ENCODE measurements at regions not wholly inside any gene's neighbourhood (a gene's known extent, or its start where the extent isn't known, plus 50 kb on each side); places are given as distances from the start of the nearest gene placed in this dataset.

DNA sequence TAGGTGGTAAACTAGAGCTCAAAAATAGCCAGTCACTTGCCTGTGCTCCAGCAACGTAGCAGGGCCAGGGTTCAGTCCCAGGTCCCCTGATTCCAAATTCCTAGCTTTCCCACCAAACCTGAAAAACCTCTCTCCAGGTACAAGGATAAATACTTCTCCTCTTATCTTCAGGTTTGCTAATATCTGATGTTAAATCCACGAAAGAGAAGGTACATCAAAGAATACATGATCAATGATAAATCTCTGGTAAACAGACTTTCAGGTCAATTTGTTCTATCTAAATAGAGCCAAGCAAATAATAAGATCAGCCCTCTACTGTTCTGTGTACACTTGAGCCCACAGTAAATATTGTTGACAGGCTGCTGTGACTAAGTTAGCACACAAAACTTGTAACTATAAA, 52.1 kb upstream of the AKT3 start:
- H3K27me3 ChIP-seq (ENCODE audit: control insufficient read depth, insufficient read depth, low read length) = no peaks in the 10 kb centered on the region
- no peak overlapping the region for H3K4me3 ChIP-seq (ENCODE audit: low read depth, low read length)
- no peak for DNase-seq (ENCODE audit: low read depth)
- H3K36me3 ChIP-seq (ENCODE audit: control insufficient read depth, insufficient read depth, low read length) = no peaks in the 10 kb centered on the region
- TF ChIP-seq, protein P1, sequence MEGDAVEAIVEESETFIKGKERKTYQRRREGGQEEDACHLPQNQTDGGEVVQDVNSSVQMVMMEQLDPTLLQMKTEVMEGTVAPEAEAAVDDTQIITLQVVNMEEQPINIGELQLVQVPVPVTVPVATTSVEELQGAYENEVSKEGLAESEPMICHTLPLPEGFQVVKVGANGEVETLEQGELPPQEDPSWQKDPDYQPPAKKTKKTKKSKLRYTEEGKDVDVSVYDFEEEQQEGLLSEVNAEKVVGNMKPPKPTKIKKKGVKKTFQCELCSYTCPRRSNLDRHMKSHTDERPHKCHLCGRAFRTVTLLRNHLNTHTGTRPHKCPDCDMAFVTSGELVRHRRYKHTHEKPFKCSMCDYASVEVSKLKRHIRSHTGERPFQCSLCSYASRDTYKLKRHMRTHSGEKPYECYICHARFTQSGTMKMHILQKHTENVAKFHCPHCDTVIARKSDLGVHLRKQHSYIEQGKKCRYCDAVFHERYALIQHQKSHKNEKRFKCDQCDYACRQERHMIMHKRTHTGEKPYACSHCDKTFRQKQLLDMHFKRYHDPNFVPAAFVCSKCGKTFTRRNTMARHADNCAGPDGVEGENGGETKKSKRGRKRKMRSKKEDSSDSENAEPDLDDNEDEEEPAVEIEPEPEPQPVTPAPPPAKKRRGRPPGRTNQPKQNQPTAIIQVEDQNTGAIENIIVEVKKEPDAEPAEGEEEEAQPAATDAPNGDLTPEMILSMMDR (IDR thresholded peaks at IDR 0.05; ENCODE audit: insufficient read depth, low read length, severe bottlenecking) = no peak
- FAIRE-seq = no peak
